GM23248 (cell line): ENCODE measurements at regions not wholly inside any gene's neighbourhood (a gene's known extent, or its start where the extent isn't known, plus 50 kb on each side); places are given as distances from the start of the nearest gene placed in this dataset.

ENCODE experiments used
- EZH2 ChIP-seq: fragments of 200-600 bp; sonication (generic); IDR thresholded peaks from 2 replicates; pipeline ENCODE4 v1.6.1; 2018; ENCODE audit warnings: antibody characterized with exemption, mild to moderate bottlenecking; ENCODE audit not compliant: insufficient read depth, poor library complexity, severe bottlenecking
- EZH2phosphoT487 ChIP-seq: fragments of 200-600 bp; sonication (generic); IDR thresholded peaks from 2 replicates; pipeline ENCODE4 v1.6.1; 2018; ENCODE audit warnings: antibody characterized with exemption, moderate library complexity, mild to moderate bottlenecking, low read depth; ENCODE audit not compliant: insufficient read depth

DNA sequence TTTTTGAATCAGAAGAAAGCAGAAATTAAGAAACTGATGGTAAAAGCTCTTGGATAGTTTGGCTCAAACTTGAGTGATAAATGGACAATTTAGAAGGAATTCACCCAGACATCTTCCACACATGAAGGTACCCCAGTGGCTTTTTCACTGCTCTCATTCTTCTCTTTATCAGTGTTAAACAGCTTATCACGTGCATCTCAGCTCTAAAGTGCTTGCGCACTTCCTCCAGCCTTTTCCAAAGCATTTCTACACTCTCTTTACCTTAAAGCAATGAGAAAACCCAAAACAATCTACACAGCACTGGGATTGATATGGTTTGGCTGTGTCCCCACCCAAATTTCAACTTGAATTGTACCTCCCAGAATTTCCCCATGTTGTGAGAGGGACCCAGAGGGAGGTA lies 509.1 kb upstream of the FAT1 start:
- TF ChIP-seq EZH2 (no peak), EZH2phosphoT487 (no peak)
